B cell (primary cell): ENCODE measurements at regions not wholly inside any gene's neighbourhood (a gene's known extent, or its start where the extent isn't known, plus 50 kb on each side); places are given as distances from the start of the nearest gene placed in this dataset.

Source experiments
- ATAC-seq: fragments of 200-7000 bp; cut with Tn5 transposase; one replicate; pipeline ENCODE4 v1.10.0; 2021; ENCODE audit warnings: low read depth, mild to moderate bottlenecking, moderate number of reproducible peaks, moderate library complexity
- CTCF ChIA-PET: fragments of 350-600 bp; sonication (Branson Sonifier 250); formaldehyde crosslinking; loops from one replicate; lab custom pipeline; 2021; ENCODE audit warnings: antibody characterized with exemption, inconsistent platforms; lab: Charles Lee
- POLR2A ChIA-PET: fragments of 350-600 bp; sonication (Branson Sonifier 250); formaldehyde crosslinking; loops from one replicate; lab custom pipeline; 2021; ENCODE audit warnings: antibody characterized with exemption; lab: Charles Lee
- DNase-seq: peaks from one replicate; pipeline ENCODE4 v3.0.0; 2013
- H2AFZ ChIP-seq: 2 replicates; pipeline ENCODE4 v1.6.1; 2012; ENCODE audit warnings: mild to moderate bottlenecking, low read depth, low read length; ENCODE audit not compliant: insufficient read depth, poor library complexity, severe bottlenecking
- H3K27ac ChIP-seq, 2 donors: 1 replicate in 1 of 2; 2 replicates in 1 of 2; pipeline ENCODE4 v1.5.1; 2012 to 2013; ENCODE audit warnings: low read length in 2 of 2, mild to moderate bottlenecking in 2 of 2, moderate library complexity in 1 of 2
- H3K27me3 ChIP-seq, 4 experiments: fragments of 200-600 bp in 1 of 4; sonication (generic) in 1 of 4; replicated peaks in 1 of 4; 1 replicate in 2 of 4; 2 replicates in 2 of 4; pipeline versions ENCODE4 v1.6.1 to v1.7.0; 2013 to 2016; ENCODE audit warnings: low read length in 3 of 4, mild to moderate bottlenecking in 2 of 4, mixed read lengths in 1 of 4, moderate library complexity in 1 of 4; ENCODE audit not compliant: insufficient read depth in 4 of 4, control insufficient read depth in 3 of 4; ENCODE audit errors: control extremely low read depth in 1 of 4
- H3K36me3 ChIP-seq, 2 experiments: replicated peaks in 1 of 2; 1 replicate in 1 of 2; 2 replicates in 1 of 2; pipeline versions ENCODE4 v1.6.1 to v1.7.1; 2013; ENCODE audit warnings: low read length in 1 of 2; ENCODE audit not compliant: insufficient read depth in 2 of 2, control insufficient read depth in 1 of 2; ENCODE audit errors: control extremely low read depth in 1 of 2, extremely low read depth in 1 of 2
- H3K4me1 ChIP-seq, 2 donors: fragments of 200-600 bp in 1 of 2; sonication (generic) in 1 of 2; 1 replicate in 1 of 2; 2 replicates in 1 of 2; pipeline versions ENCODE4 v1.5.1 to v1.6.1; 2013 to 2017; ENCODE audit warnings: low read length in 2 of 2; ENCODE audit not compliant: control insufficient read depth in 2 of 2, insufficient read depth in 2 of 2
- H3K4me2 ChIP-seq: replicated peaks from 2 replicates; pipeline ENCODE3; 2012; ENCODE audit warnings: mild to moderate bottlenecking, low read depth, low read length; ENCODE audit not compliant: poor library complexity, severe bottlenecking
- H3K4me3 ChIP-seq, 5 experiments: fragments of 200-600 bp in 1 of 5; sonication (generic) in 1 of 5; 1 replicate in 3 of 5; 2 replicates in 2 of 5; pipeline versions ENCODE4 v1.5.1 to v1.7.0; 2011 to 2016; ENCODE audit warnings: low read length in 4 of 5, mild to moderate bottlenecking in 4 of 5, low read depth in 2 of 5, control low read depth in 1 of 5, moderate library complexity in 1 of 5; ENCODE audit not compliant: insufficient read depth in 1 of 5; ENCODE audit errors: control extremely low read depth in 1 of 5, extremely low read depth in 1 of 5
- H3K79me2 ChIP-seq: fragments of 200-600 bp; sonication (generic); one replicate; pipeline ENCODE4 v1.6.0; 2016; ENCODE audit warnings: low read length; ENCODE audit not compliant: control insufficient read depth, insufficient read depth
- H3K9ac ChIP-seq: fragments of 200-600 bp; sonication (generic); 2 replicates; pipeline ENCODE4 v1.6.1; 2017; ENCODE audit warnings: mild to moderate bottlenecking, low read length, moderate library complexity
- H3K9me3 ChIP-seq, 3 donors: one replicate each; pipeline versions ENCODE4 v1.6.1 to v1.7.1; 2013; ENCODE audit warnings: low read length in 2 of 3; ENCODE audit not compliant: control insufficient read depth in 2 of 3, insufficient read depth in 1 of 3; ENCODE audit errors: control extremely low read depth in 1 of 3
- H4K20me1 ChIP-seq: 2 replicates; pipeline ENCODE4 v1.6.0; 2012; ENCODE audit warnings: mild to moderate bottlenecking, low read length; ENCODE audit not compliant: insufficient read depth, control insufficient read depth, poor library complexity, severe bottlenecking
- H3K27ac Mint-ChIP-seq: one replicate; pipeline ENCODE4 v1.8.0; 2021; ENCODE audit warnings: mixed read lengths
- H3K27me3 Mint-ChIP-seq: one replicate; pipeline ENCODE4 v1.8.0; 2021; ENCODE audit warnings: mixed read lengths
- H3K4me1 Mint-ChIP-seq: one replicate; pipeline ENCODE4 v1.8.0; 2021; ENCODE audit warnings: mixed read lengths
- H3K4me3 Mint-ChIP-seq: one replicate; pipeline ENCODE4 v1.8.0; 2021; ENCODE audit warnings: mixed read lengths
- H3K9me3 Mint-ChIP-seq: one replicate; pipeline ENCODE4 v1.8.0; 2022; ENCODE audit warnings: mixed read lengths; ENCODE audit not compliant: insufficient read depth
- EZH2 ChIP-seq: IDR thresholded peaks from 2 replicates; pipeline ENCODE4 v1.6.1; 2012; ENCODE audit warnings: borderline replicate concordance, low read depth, mild to moderate bottlenecking, moderate library complexity, low read length; ENCODE audit not compliant: insufficient read depth, poor library complexity, severe bottlenecking
- WGBS: methylation state at CpG from one replicate; pipeline ENCODE4 v1.1.5; 2013; ENCODE audit warnings: missing lambda C conversion rate; ENCODE audit not compliant: insufficient coverage; 5-methylcytosine and 5-hydroxymethylcytosine counted together
- intact Hi-C: fragments of 100-400 bp; cut with micrococcal nuclease; formaldehyde crosslinking; loops from one replicate; pipeline ENCODE4 v1.10.0; 2022
- TF ChIP-seq, protein P1 (sequence below): fragments of 200-600 bp; IDR thresholded peaks from one replicate; pipeline ENCODE4 v1.8.0; 2022; ENCODE audit warnings: antibody characterized with exemption, mild to moderate bottlenecking

DNA sequence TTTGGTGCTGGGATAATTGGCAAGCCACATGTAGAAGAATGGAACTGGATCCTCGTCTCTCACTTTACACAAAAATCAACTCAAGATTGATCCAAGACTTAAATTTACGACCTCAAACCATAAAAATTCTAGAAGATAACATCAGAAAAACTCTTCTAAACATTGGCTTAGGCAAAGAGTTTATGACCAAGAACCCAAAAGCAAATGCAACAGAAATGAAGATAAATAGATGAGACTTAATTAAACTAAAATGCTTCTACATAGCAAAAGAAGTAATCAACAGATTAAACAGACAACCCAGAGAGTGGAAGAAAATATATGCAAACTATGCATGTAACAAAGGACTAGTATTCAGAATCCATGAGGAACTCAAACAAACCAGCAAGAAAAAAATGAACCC is 80.1 kb downstream of the CLDN1 start:
- H3K4me1 ChIP-seq = no peaks in the 10 kb centered on the region
- intact Hi-C loops = no loop called here
- no peak for ATAC-seq
- peaks cover 1 to 23% (median 7%) of the 10 kb centered on the region in 3 donors for H3K9me3 ChIP-seq
- Mint-ChIP-seq H3K27me3 (no peaks in the 10 kb centered on the region), H3K27ac (no peak overlapping the region), H3K9me3 (peaks cover 21% of the 10 kb centered on the region), H3K4me1 (no peaks in the 10 kb centered on the region), H3K4me3 (no peak overlapping the region)
- no peak overlapping the region for H2AFZ ChIP-seq
- CTCF ChIA-PET = no interaction called here
- no peaks in the 10 kb centered on the region for H4K20me1 ChIP-seq
- no peak overlapping the region for H3K9ac ChIP-seq
- no CpG with 5 or more reads among the region's 2 CpGs for WGBS
- TF ChIP-seq, protein P1, sequence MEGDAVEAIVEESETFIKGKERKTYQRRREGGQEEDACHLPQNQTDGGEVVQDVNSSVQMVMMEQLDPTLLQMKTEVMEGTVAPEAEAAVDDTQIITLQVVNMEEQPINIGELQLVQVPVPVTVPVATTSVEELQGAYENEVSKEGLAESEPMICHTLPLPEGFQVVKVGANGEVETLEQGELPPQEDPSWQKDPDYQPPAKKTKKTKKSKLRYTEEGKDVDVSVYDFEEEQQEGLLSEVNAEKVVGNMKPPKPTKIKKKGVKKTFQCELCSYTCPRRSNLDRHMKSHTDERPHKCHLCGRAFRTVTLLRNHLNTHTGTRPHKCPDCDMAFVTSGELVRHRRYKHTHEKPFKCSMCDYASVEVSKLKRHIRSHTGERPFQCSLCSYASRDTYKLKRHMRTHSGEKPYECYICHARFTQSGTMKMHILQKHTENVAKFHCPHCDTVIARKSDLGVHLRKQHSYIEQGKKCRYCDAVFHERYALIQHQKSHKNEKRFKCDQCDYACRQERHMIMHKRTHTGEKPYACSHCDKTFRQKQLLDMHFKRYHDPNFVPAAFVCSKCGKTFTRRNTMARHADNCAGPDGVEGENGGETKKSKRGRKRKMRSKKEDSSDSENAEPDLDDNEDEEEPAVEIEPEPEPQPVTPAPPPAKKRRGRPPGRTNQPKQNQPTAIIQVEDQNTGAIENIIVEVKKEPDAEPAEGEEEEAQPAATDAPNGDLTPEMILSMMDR = no peak
- no peak for TF ChIP-seq EZH2
- no peak for DNase-seq
- no peak overlapping the region for H3K4me2 ChIP-seq
- no peaks in the 10 kb centered on the region for H3K27me3 ChIP-seq
- H3K4me3 ChIP-seq = no peak overlapping the region
- H3K27ac ChIP-seq = no peak overlapping the region
- H3K79me2 ChIP-seq = no peaks in the 10 kb centered on the region
- POLR2A ChIA-PET = no interaction called here
- H3K36me3 ChIP-seq = no peaks in the 10 kb centered on the region

DNA sequence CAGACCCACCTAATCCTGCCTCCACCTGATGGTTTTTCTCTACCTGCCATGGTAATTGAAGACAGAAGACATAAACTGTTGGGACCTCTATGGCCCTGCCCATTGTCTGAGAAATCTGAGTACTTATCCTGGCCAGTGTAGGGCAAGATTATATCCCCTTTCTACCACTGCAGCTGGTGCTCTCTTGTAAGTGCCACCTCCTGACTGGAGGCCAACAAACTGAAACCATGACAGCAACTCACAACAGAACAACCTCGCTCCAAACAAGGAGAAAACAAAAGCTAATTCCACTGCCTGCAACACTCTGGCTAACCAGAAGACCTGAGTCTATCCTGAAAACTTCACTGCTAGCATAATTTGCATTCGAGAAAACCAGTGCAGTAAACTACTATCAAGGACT is 82.9 kb downstream of the CLDN1 start:
- ChIA-PET CTCF (no interaction called here), POLR2A (no interaction called here)
- no peak overlapping the region for H3K4me3 Mint-ChIP-seq
- no peaks in the 10 kb centered on the region for H3K4me1 Mint-ChIP-seq
- Histone ChIP-seq H3K36me3 (no peaks in the 10 kb centered on the region), H3K9me3 (peaks cover 0 to 15% (median 3%) of the 10 kb centered on the region in 3 donors), H4K20me1 (no peaks in the 10 kb centered on the region), H3K4me1 (no peaks in the 10 kb centered on the region), H3K4me3 (no peak overlapping the region), H3K79me2 (no peaks in the 10 kb centered on the region), H3K27ac (no peak overlapping the region), H2AFZ (no peak overlapping the region), H3K4me2 (no peak overlapping the region), H3K9ac (no peak overlapping the region), H3K27me3 (no peaks in the 10 kb centered on the region)
- DNase-seq (no peak), ATAC-seq (no peak)
- H3K27ac Mint-ChIP-seq = no peak overlapping the region
- H3K9me3 Mint-ChIP-seq = peaks cover 3% of the 10 kb centered on the region
- WGBS = 82% methylated on average over 2 of the region's 2 CpGs
- no peaks in the 10 kb centered on the region for H3K27me3 Mint-ChIP-seq
- TF ChIP-seq, protein P1 = no peak
- no peak for TF ChIP-seq EZH2
- intact Hi-C loops = no loop called here
